ENCODE measurements at regions not wholly inside any gene's neighbourhood (a gene's known extent, or its start where the extent isn't known, plus 50 kb on each side); places are given as distances from the start of the nearest gene placed in this dataset.
A peak's percentile ranks its signal among the peaks of the same experiment; 100 is the strongest.

GRCh38 chr9:7936996-7937395, 137.4 kb upstream of the DMAC1 start:
- DNase-seq = no peak

DNA sequence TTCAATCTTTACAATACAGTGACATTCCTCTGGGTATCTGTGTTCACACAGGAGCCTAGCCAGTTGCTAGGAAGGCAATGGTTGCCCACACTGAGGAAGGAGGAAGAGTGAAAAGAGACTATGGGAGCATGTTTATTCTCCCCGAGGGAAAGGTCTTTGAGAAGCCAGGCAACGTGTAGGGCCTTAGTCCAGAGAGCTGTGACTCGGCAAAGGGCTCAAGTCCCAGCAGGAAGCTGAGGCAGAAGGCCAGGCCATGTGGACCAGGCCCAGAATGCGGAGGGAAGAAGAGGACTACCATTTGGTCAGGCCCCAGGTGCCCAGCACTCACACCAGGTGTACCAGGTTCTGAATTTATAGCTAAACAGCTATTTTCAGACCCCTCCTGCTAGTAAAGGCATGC, 136.6 kb upstream of the DMAC1 start:
- no peak for DNase-seq

DNA sequence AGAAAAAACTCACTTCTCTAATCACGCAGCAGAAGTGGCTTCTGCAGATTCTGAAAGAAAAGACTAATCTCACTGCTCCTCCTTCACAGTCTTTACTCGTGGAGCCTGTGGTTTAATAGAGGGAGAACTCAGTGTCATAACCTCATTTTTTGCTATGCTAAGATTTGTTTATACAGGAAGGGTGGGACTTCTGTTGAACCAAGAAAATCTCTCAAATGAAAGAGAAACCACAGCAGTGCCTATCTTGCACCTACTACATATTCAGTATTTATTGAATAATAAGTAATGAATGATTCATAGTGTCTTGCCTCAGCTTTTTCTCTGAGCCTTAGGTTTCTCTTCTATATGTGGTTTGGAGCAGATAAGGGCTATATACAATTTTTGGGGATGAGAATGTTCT, 136.1 kb upstream of the DMAC1 start:
- DNase-seq = no peak

GRCh38 chr9:7932767-7933166, 133.2 kb upstream of the DMAC1 start:
- no peak for DNase-seq

- DNase-seq = no peak
Observed at GRCh38 chr9:7930613-7931012, 131.0 kb upstream of the DMAC1 start.

GRCh38 chr9:7921545-7922197, 122.1 kb upstream of the DMAC1 start:
- no peak for DNase-seq

DNA sequence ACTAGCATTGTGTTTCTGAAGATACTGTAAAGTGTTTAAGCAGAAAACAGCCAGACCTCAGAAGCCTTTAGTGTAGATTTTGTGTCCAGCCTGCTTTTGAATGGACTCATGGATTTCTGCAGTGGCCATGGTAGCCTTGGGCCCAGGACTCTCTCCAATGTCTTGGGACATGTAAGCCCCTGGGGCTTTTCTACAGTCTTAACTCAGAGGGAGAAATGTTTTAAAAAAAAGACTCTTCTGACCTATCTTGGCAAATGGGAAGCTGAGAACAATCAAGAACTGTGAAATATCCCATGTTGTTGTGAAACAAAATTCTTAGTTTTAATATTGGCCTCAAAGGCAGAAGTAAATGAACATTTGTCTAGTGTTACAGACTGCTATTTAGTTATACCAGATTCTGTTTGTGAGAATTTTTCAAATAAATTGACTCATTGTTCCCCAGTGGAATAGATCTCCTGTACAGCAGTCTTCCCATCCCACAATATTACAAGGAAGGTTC, 112.5 kb upstream of the DMAC1 start:
- peak in 1 of 2 experiments; percentile 12 for DNase-seq

- no peak for DNase-seq
Observed at GRCh38 chr9:7910426-7911020, 110.9 kb upstream of the DMAC1 start.

DNA sequence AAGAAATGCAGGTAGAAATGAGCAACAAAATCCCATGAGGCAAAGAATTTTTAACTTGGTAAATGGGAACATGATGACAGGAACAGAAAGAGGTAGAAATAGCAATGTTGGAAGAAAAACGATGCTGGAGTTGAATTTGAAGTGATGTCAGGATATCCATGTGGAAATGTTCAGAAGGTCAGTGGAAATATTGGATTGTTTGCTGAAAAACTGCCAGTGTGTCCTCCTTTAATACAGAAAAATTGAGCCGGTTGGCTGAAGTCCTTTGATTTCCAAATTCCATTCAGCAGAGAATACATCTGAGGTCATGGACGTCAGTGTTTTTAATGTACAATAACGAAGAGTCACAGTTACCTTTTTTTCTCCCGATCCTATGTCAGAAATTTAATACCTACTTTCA, 110.0 kb upstream of the DMAC1 start:
- DNase-seq = no peak

GRCh38 chr9:7907551-7908337, 108.2 kb upstream of the DMAC1 start:
- DNase-seq = no peak

DNA sequence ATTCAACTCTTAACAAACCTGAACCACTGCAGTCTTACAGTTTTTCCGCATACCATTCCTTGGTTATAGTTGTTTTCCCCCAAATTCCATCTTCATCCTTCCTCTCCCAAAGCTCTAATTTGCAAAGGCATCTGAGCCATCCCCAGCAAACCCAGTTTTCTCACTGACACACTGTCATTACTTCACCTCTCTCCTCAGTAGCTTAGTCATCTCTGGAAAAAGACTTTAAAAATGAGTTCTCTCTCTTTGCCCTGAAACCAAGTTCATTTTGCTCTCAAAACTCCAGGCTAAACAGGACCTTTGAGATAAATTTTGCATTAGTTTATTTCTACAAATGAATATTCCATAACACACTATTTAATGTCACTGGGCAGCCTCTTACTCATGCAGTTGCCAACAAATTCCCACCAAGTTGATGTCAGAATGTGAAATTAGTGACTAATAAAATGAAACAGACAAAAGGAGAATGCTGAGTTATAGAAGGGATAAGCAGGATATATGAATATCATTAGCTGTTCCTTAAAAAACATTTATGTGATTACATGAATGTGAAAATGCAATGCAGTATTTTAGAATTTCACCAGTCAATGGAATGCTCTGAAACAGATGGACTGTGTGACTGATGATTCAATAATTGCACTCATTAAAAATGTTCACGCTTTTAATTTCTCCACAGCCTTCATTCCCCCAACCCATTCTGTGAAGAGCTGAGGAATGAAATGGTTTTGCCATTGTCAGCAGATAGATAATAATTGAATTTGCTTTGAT, 107.4 kb upstream of the DMAC1 start:
- no peak for DNase-seq

DNA sequence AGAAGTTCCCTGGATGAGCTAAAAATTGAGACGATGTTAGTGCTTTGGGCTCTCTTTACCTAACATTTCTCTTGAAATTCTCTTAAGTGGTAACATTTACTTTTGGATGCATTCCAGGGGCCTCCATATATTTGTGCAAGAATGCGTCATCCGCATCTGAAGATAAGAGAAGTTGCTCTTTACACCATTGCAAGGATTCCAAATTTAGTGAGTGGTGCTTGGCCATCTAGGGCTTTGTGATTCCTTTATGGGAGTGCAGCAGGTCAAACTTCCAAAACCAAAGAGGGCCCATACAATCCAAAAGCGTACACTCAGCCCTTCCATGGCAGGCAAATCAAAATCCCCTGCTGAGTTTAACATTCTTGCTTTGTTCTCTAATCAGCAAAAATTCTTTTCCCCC, 102.0 kb upstream of the DMAC1 start:
- no peak for DNase-seq

- no peak for DNase-seq
Observed at GRCh38 chr9:7900541-7900940, 101.0 kb upstream of the DMAC1 start.

DNA sequence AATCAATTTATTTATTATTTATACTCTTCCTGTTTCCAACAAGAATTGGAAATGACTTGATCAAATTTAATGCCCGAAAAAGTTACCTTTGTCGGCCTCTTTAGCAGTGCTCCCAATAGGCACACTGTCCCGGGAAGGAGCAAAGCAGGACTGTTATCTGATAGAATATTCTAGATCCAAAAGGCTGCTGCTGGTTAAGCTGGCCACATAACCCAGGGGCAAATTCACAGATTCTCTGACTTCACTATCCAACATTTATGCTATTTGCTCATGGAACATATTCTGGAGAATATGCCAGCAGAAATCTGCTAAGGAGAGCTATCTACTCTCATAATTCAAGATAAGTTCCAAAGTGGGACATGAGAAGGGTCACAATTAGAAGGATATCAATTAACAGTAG, 100.2 kb upstream of the DMAC1 start:
- no peak for DNase-seq

- DNase-seq = no peak
Observed at GRCh38 chr9:7894231-7894630, 94.7 kb upstream of the DMAC1 start.

- DNase-seq = no peak
Observed at GRCh38 chr9:7892975-7893374, 93.4 kb upstream of the DMAC1 start.

DNA sequence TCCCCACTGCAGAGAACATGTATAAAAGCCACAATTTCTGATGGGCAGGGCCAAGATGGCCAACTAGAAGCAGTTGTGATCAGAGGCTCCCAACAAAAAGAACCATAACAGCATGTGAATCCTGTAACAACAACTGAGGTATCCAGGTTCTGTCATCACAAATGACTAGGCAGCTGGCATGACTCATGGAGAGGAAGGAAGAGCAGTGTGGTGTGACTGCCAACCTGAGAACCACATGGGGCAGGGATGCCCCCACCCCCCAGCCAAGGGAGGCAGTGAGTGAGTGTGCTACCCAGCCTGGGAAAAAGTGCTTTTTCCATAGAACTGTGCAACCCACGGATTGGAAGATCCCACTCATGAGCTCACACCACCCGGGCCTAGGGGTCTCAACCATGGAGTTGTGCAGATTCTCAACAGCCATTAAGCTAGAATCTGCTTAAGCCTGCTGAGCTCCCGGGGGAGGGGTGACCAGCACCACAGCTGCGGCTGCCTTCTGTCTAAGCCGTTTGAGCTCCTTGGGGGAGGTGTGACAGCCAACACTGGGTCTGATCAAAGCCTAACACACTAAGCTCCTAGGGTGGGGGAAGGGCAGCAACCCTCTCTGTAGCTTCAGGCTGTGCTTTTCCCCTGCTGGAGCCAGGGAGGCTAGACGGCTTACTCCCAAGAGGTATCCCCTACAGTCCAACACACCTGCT, 80.1 kb upstream of the DMAC1 start:
- peak; percentile 15 to 16 for DNase-seq

- DNase-seq = no peak
Observed at GRCh38 chr9:7871977-7872730, 72.6 kb upstream of the DMAC1 start.

GRCh38 chr9:7869340-7869739, 69.8 kb upstream of the DMAC1 start:
- DNase-seq = no peak

DNA sequence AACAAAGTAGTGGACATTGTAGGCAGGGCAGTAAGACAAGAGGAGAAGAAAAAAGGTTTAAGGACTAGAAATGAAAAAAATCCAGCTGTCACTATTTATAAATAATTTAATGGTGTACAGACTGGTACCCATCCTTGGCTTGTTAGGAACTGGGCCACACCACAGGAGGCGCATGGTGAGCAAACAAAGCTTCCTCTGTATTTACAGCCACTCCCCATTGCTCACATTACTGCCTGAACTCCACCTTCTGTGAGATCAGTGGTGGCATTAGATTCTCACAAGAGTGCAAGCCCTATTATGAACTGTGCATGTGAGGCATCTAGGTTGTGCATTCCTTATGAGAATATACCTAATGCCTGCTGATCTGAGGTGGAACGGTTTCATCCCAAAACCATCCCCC, 62.6 kb upstream of the DMAC1 start:
- DNase-seq = no peak

GRCh38 chr9:7861086-7861485, 61.5 kb upstream of the DMAC1 start:
- no peak for DNase-seq

DNA sequence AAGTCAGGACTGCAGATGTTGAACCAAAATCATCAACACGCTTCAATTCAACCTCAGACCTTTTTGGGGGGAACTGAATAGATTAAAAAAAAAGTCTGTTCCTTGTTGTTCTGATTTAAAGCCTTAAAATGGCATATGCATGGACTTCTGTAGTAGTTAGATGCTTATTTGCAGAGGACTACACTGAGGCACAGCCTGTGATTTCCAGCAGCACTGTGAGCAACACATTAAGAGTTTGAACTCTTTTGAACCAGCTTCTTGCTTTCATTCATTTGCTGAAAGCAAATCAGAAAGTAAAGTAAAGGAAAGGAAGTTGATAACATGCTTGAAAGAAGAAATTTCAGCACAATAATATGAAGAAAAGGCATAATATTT, 60.7 kb upstream of the DMAC1 start:
- DNase-seq = no peak

Data from AML-193 (cell line).